ENCODE measurements at regions not wholly inside any gene's neighbourhood (a gene's known extent, or its start where the extent isn't known, plus 50 kb on each side); places are given as distances from the start of the nearest gene placed in this dataset.

DNA sequence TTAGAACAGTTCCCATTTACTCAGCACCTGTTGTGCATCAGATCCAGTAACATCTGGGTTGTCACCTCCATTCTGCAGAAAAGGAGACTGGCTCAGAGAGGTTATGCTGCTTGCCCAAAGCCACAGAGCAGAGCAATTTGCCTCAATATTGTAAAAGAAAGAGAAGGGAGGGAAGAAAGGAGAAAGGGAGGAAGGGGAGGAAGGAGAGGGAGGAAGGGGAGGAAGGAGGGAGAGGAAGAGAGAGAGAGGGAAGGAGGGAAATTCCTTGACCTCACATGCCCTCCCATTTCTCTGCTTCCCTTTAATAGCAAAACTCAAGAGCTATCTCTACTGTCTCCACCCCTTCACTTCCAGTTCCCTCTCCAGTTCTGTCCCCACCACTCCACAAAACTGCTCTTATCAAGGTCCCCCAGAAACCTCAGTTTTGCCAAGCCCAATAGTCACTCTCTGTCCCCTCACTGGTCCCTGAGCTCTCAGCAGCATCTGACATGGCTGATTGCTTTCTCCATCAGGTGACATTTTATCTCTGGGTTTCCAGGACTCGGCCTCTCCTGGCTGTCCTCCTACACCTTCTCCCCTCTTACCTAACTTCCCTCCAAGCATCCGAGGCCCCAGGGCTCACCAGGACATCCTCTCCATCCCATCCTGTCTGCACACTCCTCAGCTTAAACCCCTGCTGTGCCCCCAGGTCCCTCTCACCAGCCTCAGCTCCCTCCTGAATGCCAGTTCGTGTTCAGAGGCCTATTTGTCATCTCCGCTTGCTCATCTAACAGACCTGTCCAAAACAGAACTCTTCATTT is 104.7 kb upstream of the LINGO1 start (continued):
- TF ChIP-seq CENPX (CRISPR knock-in tag; IDR thresholded peaks at IDR 0.05) (no peak), PTBP1 (IDR thresholded peaks at IDR 0.05; ENCODE audit: low read depth, low read length, poor library complexity, severe bottlenecking) (no peak), MAF1 (CRISPR knock-in tag; IDR thresholded peaks at IDR 0.05; ENCODE audit: borderline replicate concordance) (no peak), ZNF292 (CRISPR knock-in tag; IDR thresholded peaks at IDR 0.05; ENCODE audit: borderline replicate concordance, low read depth) (no peak), ZNF549 (CRISPR knock-in tag; IDR thresholded peaks at IDR 0.05) (no peak), ZNF564 (CRISPR knock-in tag; IDR thresholded peaks at IDR 0.05) (no peak), POLR2AphosphoS5 (IDR thresholded peaks at IDR 0.05; ENCODE audit: low read depth, low read length) (no peak), ZNF563 (CRISPR knock-in tag; IDR thresholded peaks at IDR 0.05) (no peak)
- TF ChIP-seq, protein P1, sequence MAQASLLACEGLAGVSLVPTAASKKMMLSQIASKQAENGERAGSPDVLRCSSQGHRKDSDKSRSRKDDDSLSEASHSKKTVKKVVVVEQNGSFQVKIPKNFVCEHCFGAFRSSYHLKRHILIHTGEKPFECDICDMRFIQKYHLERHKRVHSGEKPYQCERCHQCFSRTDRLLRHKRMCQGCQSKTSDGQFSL (CRISPR knock-in tag; IDR thresholded peaks at IDR 0.05), result no peak

DNA sequence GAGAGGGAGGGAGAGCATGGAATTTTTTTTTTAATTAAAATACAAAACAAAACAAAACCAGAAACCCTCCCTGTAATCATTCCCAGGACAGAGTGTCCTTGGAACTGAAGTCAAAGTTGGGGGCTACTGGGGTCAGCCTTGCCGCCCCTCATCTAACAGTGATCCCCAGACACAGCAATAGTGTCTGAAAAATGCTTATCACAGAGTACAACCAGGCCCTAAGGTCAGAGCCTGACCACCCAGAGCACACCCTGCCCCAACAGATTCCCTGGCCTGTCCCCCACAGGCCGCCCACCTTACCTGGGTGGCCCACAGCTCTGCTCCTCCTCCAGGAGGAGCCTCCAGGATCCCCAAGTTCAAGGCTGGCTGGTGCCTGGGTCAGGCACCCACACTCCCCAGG is 101.6 kb upstream of the LINGO1 start:
- no TSS peak for BruUV-seq (replicated peaks)
- POLR2A ChIA-PET, result no interaction called here
- CTCF ChIA-PET (ENCODE audit: low intra/inter-chr PET ratio, low total read pairs), result no interaction called here
- intact Hi-C loops (cut with micrococcal nuclease; ENCODE audit: unreplicated experiment), result no loop called here
- no peak for FAIRE-seq
- no peak overlapping the region for H3K4me3 ChIP-seq (replicated peaks in 1 of 3; ENCODE audit: insufficient read depth in 1 of 3, low read depth in 2 of 3, low read length in 3 of 3)
- in situ Hi-C loops (cut with HindIII; ENCODE audit: extremely low pct_ligation_motif_present, low pct_unique_long_range_greater_than_20kb), result no loop called here
- H3K4me2 ChIP-seq (ENCODE audit: low read depth, low read length), result no peak overlapping the region
- no peaks in the 10 kb centered on the region for H4K20me1 ChIP-seq (ENCODE audit: insufficient read depth, low read length)
- DNase-seq (ENCODE audit: low spot score), result no peak
- no peaks in the 10 kb centered on the region for H3K79me2 ChIP-seq (ENCODE audit: insufficient read depth, low read length)
- no peaks in the 10 kb centered on the region for H3K36me3 ChIP-seq (replicated peaks in 1 of 2; ENCODE audit: control insufficient read depth in 1 of 2, insufficient read depth in 2 of 2, low read length in 2 of 2)
- WGBS (ENCODE audit: low lambda C conversion rate), result no CpG with 5 or more reads among the region's 2 CpGs
- no peak overlapping the region for H3K9ac ChIP-seq (ENCODE audit: insufficient read depth, low read depth, low read length)
- H3K4me1 ChIP-seq (ENCODE audit: insufficient read depth, low read length), result no peaks in the 10 kb centered on the region
- no peak overlapping the region for H2AFZ ChIP-seq (ENCODE audit: low read length)
- H3K9me3 ChIP-seq (ENCODE audit: low read length), result no peaks in the 10 kb centered on the region
- ATAC-seq, result no peak
- H3K27ac ChIP-seq (ENCODE audit: extremely low read length, insufficient read depth, low read length), result no peak overlapping the region
- peaks cover 3 to 10% of the 10 kb centered on the region in 2 experiments; a peak in 3 of 5 replicates for H3K27me3 ChIP-seq (ENCODE audit: control insufficient read depth in 1 of 2, insufficient read depth in 2 of 2, low read length in 2 of 2)
- TF ChIP-seq ZSCAN9 (CRISPR knock-in tag; IDR thresholded peaks at IDR 0.05; ENCODE audit: borderline replicate concordance), result no peak
- TF ChIP-seq SP140L (CRISPR knock-in tag; IDR thresholded peaks at IDR 0.05; ENCODE audit: borderline replicate concordance), result no peak
- TF ChIP-seq SRF (IDR thresholded peaks at IDR 0.05; ENCODE audit: low read depth, low read length), result no peak
- TF ChIP-seq ZC3H13 (CRISPR knock-in tag; IDR thresholded peaks at IDR 0.05), result no peak
- TF ChIP-seq, protein P2, sequence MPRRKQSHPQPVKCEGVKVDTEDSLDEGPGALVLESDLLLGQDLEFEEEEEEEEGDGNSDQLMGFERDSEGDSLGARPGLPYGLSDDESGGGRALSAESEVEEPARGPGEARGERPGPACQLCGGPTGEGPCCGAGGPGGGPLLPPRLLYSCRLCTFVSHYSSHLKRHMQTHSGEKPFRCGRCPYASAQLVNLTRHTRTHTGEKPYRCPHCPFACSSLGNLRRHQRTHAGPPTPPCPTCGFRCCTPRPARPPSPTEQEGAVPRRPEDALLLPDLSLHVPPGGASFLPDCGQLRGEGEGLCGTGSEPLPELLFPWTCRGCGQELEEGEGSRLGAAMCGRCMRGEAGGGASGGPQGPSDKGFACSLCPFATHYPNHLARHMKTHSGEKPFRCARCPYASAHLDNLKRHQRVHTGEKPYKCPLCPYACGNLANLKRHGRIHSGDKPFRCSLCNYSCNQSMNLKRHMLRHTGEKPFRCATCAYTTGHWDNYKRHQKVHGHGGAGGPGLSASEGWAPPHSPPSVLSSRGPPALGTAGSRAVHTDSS (CRISPR knock-in tag; conservative IDR thresholded peaks at IDR 0.05), result no peak
- TF ChIP-seq JUNB (CRISPR knock-in tag; IDR thresholded peaks at IDR 0.05; ENCODE audit: borderline replicate concordance), result no peak
- TF ChIP-seq ZKSCAN1 (IDR thresholded peaks at IDR 0.05; ENCODE audit: low read length), result no peak
- TF ChIP-seq HMG20B (CRISPR knock-in tag; conservative IDR thresholded peaks at IDR 0.05), result no peak
- no peak for TF ChIP-seq ZNF792 (CRISPR knock-in tag; IDR thresholded peaks at IDR 0.05)
- TF ChIP-seq POLR2G (IDR thresholded peaks at IDR 0.05; ENCODE audit: low read depth, low read length), result no peak
- TF ChIP-seq FOXC1 (CRISPR knock-in tag; IDR thresholded peaks at IDR 0.05; ENCODE audit: borderline replicate concordance), result no peak
- TF ChIP-seq, protein P3, sequence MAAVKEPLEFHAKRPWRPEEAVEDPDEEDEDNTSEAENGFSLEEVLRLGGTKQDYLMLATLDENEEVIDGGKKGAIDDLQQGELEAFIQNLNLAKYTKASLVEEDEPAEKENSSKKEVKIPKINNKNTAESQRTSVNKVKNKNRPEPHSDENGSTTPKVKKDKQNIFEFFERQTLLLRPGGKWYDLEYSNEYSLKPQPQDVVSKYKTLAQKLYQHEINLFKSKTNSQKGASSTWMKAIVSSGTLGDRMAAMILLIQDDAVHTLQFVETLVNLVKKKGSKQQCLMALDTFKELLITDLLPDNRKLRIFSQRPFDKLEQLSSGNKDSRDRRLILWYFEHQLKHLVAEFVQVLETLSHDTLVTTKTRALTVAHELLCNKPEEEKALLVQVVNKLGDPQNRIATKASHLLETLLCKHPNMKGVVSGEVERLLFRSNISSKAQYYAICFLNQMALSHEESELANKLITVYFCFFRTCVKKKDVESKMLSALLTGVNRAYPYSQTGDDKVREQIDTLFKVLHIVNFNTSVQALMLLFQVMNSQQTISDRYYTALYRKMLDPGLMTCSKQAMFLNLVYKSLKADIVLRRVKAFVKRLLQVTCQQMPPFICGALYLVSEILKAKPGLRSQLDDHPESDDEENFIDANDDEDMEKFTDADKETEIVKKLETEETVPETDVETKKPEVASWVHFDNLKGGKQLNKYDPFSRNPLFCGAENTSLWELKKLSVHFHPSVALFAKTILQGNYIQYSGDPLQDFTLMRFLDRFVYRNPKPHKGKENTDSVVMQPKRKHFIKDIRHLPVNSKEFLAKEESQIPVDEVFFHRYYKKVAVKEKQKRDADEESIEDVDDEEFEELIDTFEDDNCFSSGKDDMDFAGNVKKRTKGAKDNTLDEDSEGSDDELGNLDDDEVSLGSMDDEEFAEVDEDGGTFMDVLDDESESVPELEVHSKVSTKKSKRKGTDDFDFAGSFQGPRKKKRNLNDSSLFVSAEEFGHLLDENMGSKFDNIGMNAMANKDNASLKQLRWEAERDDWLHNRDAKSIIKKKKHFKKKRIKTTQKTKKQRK (IDR thresholded peaks at IDR 0.05; ENCODE audit: low read length), result no peak
